Suprapubic skin (tissue), 4 donors: ENCODE measurements at regions not wholly inside any gene's neighbourhood (a gene's known extent, or its start where the extent isn't known, plus 50 kb on each side); places are given as distances from the start of the nearest gene placed in this dataset.

Source experiments
- DNase-seq, 2 donors: peaks; one replicate each; pipeline ENCODE4 v3.0.0-alpha.2; 2019; ENCODE audit warnings: low spot score in 2 of 2
- H3K27ac ChIP-seq: fragments of 200-600 bp; sonication (generic); one replicate; pipeline ENCODE4 v1.5.1; 2019
- H3K27me3 ChIP-seq: fragments of 200-600 bp; sonication (generic); one replicate; pipeline ENCODE4 v1.5.1; 2019
- H3K36me3 ChIP-seq: fragments of 200-600 bp; sonication (generic); one replicate; pipeline ENCODE4 v1.5.1; 2019
- H3K4me1 ChIP-seq: fragments of 200-600 bp; sonication (generic); one replicate; pipeline ENCODE4 v1.5.1; 2019
- H3K4me3 ChIP-seq: fragments of 200-600 bp; sonication (generic); one replicate; pipeline ENCODE4 v1.5.1; 2019; ENCODE audit warnings: mild to moderate bottlenecking
- H3K9me3 ChIP-seq: fragments of 200-600 bp; sonication (generic); one replicate; pipeline ENCODE4 v1.5.1; 2019
- CTCF ChIP-seq, 2 donors: fragments of 200-600 bp in 1 of 2; fragments of 450-650 bp in 1 of 2; sonication (generic) in 1 of 2; IDR thresholded peaks; one replicate each; pipeline ENCODE4 v1.5.1; 2016 to 2019; ENCODE audit warnings: antibody characterized with exemption in 2 of 2, mild to moderate bottlenecking in 1 of 2, moderate library complexity in 1 of 2
- EP300 ChIP-seq: sonication (generic); formaldehyde crosslinking; IDR thresholded peaks from one replicate; pipeline ENCODE4 v1.6.1; 2017; ENCODE audit warnings: antibody characterized with exemption
- POLR2A ChIP-seq, 2 donors: fragments of 450-650 bp; IDR thresholded peaks; one replicate each; pipeline ENCODE4 v1.6.1; 2017; ENCODE audit warnings: antibody characterized with exemption in 2 of 2, mild to moderate bottlenecking in 2 of 2, moderate library complexity in 2 of 2
- POLR2AphosphoS5 ChIP-seq, 3 donors: sonication (generic); formaldehyde crosslinking; IDR thresholded peaks; one replicate each; pipeline ENCODE4 v1.6.1; 2017; ENCODE audit warnings: antibody characterized with exemption in 3 of 3
- WGBS: methylation state at CpG from one replicate; pipeline ENCODE4 v1.1.5; 2018; 5-methylcytosine and 5-hydroxymethylcytosine counted together

DNA sequence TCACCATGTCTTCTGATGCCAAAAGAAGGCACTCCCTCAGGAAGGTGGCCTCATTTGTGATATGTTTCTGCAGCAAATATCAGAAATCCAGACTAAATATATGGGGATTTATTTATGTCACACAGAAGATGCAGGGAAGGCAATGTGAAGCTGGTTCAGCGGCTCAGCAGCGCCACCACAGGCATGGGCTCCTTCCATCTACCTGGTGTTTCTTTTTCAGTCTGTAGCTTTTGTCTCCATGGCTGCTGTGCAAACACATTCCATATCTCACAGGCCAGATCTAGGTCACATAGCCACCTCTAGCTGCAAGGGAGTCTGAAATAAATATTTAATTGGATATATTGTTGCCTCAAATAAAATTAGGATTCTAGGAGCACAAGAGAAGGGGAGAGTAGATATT is 502.1 kb upstream of the IL12A start:
- no peaks in the 10 kb centered on the region for H3K4me1 ChIP-seq
- no peak overlapping the region for H3K27ac ChIP-seq
- no peaks in the 10 kb centered on the region for H3K36me3 ChIP-seq
- 74% methylated on average over 2 of the region's 2 CpGs for WGBS
- H3K4me3 ChIP-seq: no peak overlapping the region
- H3K27me3 ChIP-seq: no peaks in the 10 kb centered on the region
- TF ChIP-seq POLR2AphosphoS5 (IDR thresholded peaks at IDR 0.05) (no peak), POLR2A (IDR thresholded peaks at IDR 0.05) (no peak), EP300 (no peak)
- H3K9me3 ChIP-seq: peaks cover 3% of the 10 kb centered on the region
- no peak for DNase-seq

- TF ChIP-seq CTCF (IDR thresholded peaks at IDR 0.05) (no peak), POLR2A (IDR thresholded peaks at IDR 0.05) (no peak), POLR2AphosphoS5 (IDR thresholded peaks at IDR 0.05) (no peak), EP300 (no peak)
- Histone ChIP-seq H3K4me1 (no peaks in the 10 kb centered on the region), H3K27ac (no peak overlapping the region), H3K27me3 (no peaks in the 10 kb centered on the region), H3K36me3 (no peaks in the 10 kb centered on the region), H3K9me3 (peaks cover 3% of the 10 kb centered on the region), H3K4me3 (no peak overlapping the region)
- WGBS: 37% methylated on average over 2 of the region's 2 CpGs
- DNase-seq: no peak
Observed at GRCh38 chr3:159487304-159487703, 501.3 kb upstream of the IL12A start.

DNA sequence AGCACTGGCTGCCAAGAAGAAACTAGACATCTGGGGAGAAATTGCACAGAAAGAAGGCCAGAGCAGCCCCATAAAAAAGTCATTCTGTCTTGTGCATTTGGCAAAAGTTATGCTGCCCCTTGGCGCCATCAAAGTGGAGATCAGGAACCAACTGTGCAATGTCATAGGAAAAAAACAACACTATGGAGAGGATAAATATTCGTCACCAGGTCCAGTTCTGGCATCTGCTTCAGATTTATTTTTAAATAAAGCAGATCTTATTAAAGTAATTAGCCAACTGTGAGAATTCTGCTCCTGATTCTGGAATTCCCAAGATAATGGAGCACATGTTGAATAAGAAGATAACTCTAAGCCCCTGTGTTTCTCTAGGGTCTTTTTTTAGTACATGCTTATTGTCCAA is 500.0 kb upstream of the IL12A start:
- no peak overlapping the region for H3K27ac ChIP-seq
- no peak overlapping the region for H3K4me3 ChIP-seq
- 58% methylated on average over 2 of the region's 2 CpGs for WGBS
- peaks cover 3% of the 10 kb centered on the region for H3K9me3 ChIP-seq
- no peaks in the 10 kb centered on the region for H3K36me3 ChIP-seq
- no peaks in the 10 kb centered on the region for H3K4me1 ChIP-seq
- TF ChIP-seq POLR2AphosphoS5 (IDR thresholded peaks at IDR 0.05) (no peak), EP300 (no peak), CTCF (IDR thresholded peaks at IDR 0.05) (no peak)
- no peak for DNase-seq
- no peaks in the 10 kb centered on the region for H3K27me3 ChIP-seq

DNA sequence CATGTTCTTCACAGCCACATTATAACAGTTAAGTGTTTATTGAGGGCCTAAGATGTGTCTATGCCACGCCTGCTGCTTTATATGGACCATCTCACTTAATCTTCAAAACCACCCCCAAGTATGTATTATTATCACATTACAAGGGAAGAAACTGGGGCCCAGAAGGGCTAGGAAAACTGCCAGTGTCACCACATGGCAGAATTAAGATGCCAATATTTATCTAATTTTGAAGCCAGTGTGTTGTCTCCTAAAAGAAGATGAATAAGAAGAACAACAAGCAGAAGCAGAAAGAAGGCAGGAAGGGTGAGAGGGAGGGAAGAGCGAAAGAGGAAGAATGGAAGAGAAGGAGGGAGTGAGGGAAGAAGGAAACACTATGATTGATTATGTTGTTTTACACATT is 491.3 kb upstream of the IL12A start:
- WGBS: 0% methylated on average over 1 of the region's 2 CpGs
- H3K9me3 ChIP-seq: no peaks in the 10 kb centered on the region
- TF ChIP-seq CTCF (IDR thresholded peaks at IDR 0.05) (no peak), POLR2AphosphoS5 (IDR thresholded peaks at IDR 0.05) (no peak)
- no peaks in the 10 kb centered on the region for H3K4me1 ChIP-seq
- no peaks in the 10 kb centered on the region for H3K36me3 ChIP-seq
- H3K27me3 ChIP-seq: no peaks in the 10 kb centered on the region
- no peak for DNase-seq
- H3K4me3 ChIP-seq: no peak overlapping the region
- no peak overlapping the region for H3K27ac ChIP-seq

- Histone ChIP-seq H3K4me1 (no peaks in the 10 kb centered on the region), H3K9me3 (no peaks in the 10 kb centered on the region), H3K27me3 (no peaks in the 10 kb centered on the region), H3K27ac (no peak overlapping the region), H3K4me3 (no peak overlapping the region), H3K36me3 (no peaks in the 10 kb centered on the region)
- no peak for DNase-seq
- TF ChIP-seq CTCF (IDR thresholded peaks at IDR 0.05) (no peak), POLR2AphosphoS5 (IDR thresholded peaks at IDR 0.05) (no peak), POLR2A (IDR thresholded peaks at IDR 0.05) (no peak), EP300 (no peak)
- WGBS: 49% methylated on average over 6 of the region's 6 CpGs
Observed at GRCh38 chr3:159499031-159499793, 489.4 kb upstream of the IL12A start.

- H3K4me1 ChIP-seq: no peaks in the 10 kb centered on the region
- no peaks in the 10 kb centered on the region for H3K36me3 ChIP-seq
- H3K27ac ChIP-seq: no peak overlapping the region
- H3K9me3 ChIP-seq: no peaks in the 10 kb centered on the region
- DNase-seq: no peak
- no peak for TF ChIP-seq EP300
- no peak for TF ChIP-seq POLR2A (IDR thresholded peaks at IDR 0.05)
- no peak for TF ChIP-seq CTCF (IDR thresholded peaks at IDR 0.05)
- TF ChIP-seq POLR2AphosphoS5 (IDR thresholded peaks at IDR 0.05): no peak
- H3K27me3 ChIP-seq: no peaks in the 10 kb centered on the region
- 84% methylated on average over 1 of the region's 1 CpG for WGBS
- H3K4me3 ChIP-seq: no peak overlapping the region
Observed at GRCh38 chr3:159501029-159501428, 487.6 kb upstream of the IL12A start.
